SK-N-SH treated with all-trans-retinoic acid at 6 μM for 48 hours (cell line): ENCODE measurements at regions not wholly inside any gene's neighbourhood (a gene's known extent, or its start where the extent isn't known, plus 50 kb on each side); places are given as distances from the start of the nearest gene placed in this dataset.

Experiments used
- ATAC-seq: fragments of 200-7000 bp; cut with Tn5 transposase; 3 replicates; pipeline ENCODE4 v1.9.1; 2020; ENCODE audit warnings: mild to moderate bottlenecking, moderate library complexity
- ARNTL ChIP-seq: fragments of 450-650 bp; formaldehyde crosslinking; IDR thresholded peaks from 2 replicates; pipeline ENCODE4 v1.5.0; 2020; ENCODE audit warnings: low read depth, mild to moderate bottlenecking, moderate library complexity, borderline replicate concordance
- BACH2 ChIP-seq: fragments of 250-450 bp; sonication (Bioruptor Pico); IDR thresholded peaks from 2 replicates; pipeline ENCODE4 v1.9.0; 2021; ENCODE audit warnings: mild to moderate bottlenecking, borderline replicate concordance
- CSDC2 ChIP-seq: fragments of 250-450 bp; sonication (Bioruptor Pico); IDR thresholded peaks from 2 replicates; pipeline ENCODE4 v1.5.0; 2020; ENCODE audit warnings: mild to moderate bottlenecking, moderate library complexity
- CSRNP3 ChIP-seq: fragments of 250-450 bp; sonication (Bioruptor Pico); IDR thresholded peaks from 2 replicates; pipeline ENCODE4 v1.5.1; 2021; ENCODE audit warnings: mild to moderate bottlenecking, moderate library complexity
- ESRRG ChIP-seq: fragments of 250-450 bp; sonication (Bioruptor Pico); IDR thresholded peaks from 2 replicates; pipeline ENCODE4 v1.6.1; 2021; ENCODE audit warnings: mild to moderate bottlenecking
- GLIS3 ChIP-seq: fragments of 250-450 bp; sonication (Bioruptor Pico); IDR thresholded peaks from 2 replicates; pipeline ENCODE4 v1.5.0; 2020; ENCODE audit warnings: mild to moderate bottlenecking, moderate library complexity
- ISL1 ChIP-seq: fragments of 250-450 bp; sonication (Bioruptor Pico); IDR thresholded peaks from 2 replicates; pipeline ENCODE4 v2.1.2; 2022; ENCODE audit warnings: mild to moderate bottlenecking, moderate library complexity
- OSR1 ChIP-seq: fragments of 250-450 bp; sonication (Bioruptor Pico); IDR thresholded peaks from 2 replicates; pipeline ENCODE4 v1.8.0; 2022; ENCODE audit warnings: moderate library complexity, mild to moderate bottlenecking, inconsistent platforms
- PPARA ChIP-seq: fragments of 250-450 bp; sonication (Bioruptor Pico); IDR thresholded peaks from 2 replicates; pipeline ENCODE4 v1.5.0; 2020; ENCODE audit warnings: mild to moderate bottlenecking, borderline replicate concordance
- RARB ChIP-seq: fragments of 250-450 bp; sonication (Bioruptor Pico); IDR thresholded peaks from 2 replicates; pipeline ENCODE4 v1.8.0; 2021; ENCODE audit warnings: mild to moderate bottlenecking, moderate library complexity
- SNAI2 ChIP-seq: fragments of 250-450 bp; sonication (Bioruptor Pico); IDR thresholded peaks from 2 replicates; pipeline ENCODE4 v1.5.0; 2020; ENCODE audit warnings: mild to moderate bottlenecking, moderate library complexity
- TCF4 ChIP-seq: fragments of 250-450 bp; sonication (Bioruptor Pico); IDR thresholded peaks from 2 replicates; pipeline ENCODE4 v1.8.0; 2021; ENCODE audit warnings: mild to moderate bottlenecking, moderate library complexity, borderline replicate concordance
- TOX ChIP-seq: fragments of 250-450 bp; sonication (Bioruptor Pico); IDR thresholded peaks from 2 replicates; pipeline ENCODE4 v1.8.0; 2021; ENCODE audit warnings: mild to moderate bottlenecking, moderate library complexity, borderline replicate concordance
- TSHZ2 ChIP-seq: fragments of 250-450 bp; sonication (Bioruptor Pico); IDR thresholded peaks from 2 replicates; pipeline ENCODE4 v1.5.0; 2020; ENCODE audit warnings: mild to moderate bottlenecking, moderate library complexity
- ZC3H10 ChIP-seq: fragments of 250-450 bp; sonication (Bioruptor Pico); IDR thresholded peaks from 2 replicates; pipeline ENCODE4 v1.5.1; 2021; ENCODE audit warnings: mild to moderate bottlenecking, moderate library complexity
- ZFP3 ChIP-seq: fragments of 250-450 bp; sonication (Bioruptor Pico); IDR thresholded peaks from 2 replicates; pipeline ENCODE4 v1.5.0; 2020; ENCODE audit warnings: mild to moderate bottlenecking, moderate library complexity
- ZFP30 ChIP-seq: fragments of 450-650 bp; formaldehyde crosslinking; IDR thresholded peaks from 2 replicates; pipeline ENCODE4 v1.5.0; 2022; ENCODE audit warnings: mild to moderate bottlenecking, moderate library complexity
- ZNF565 ChIP-seq: fragments of 450-650 bp; formaldehyde crosslinking; conservative IDR thresholded peaks from 2 replicates; pipeline ENCODE4 v1.5.0; 2020; ENCODE audit warnings: low read depth, mild to moderate bottlenecking, moderate library complexity
- ZNF70 ChIP-seq: fragments of 450-650 bp; formaldehyde crosslinking; IDR thresholded peaks from 2 replicates; pipeline ENCODE4 v1.5.0; 2020; ENCODE audit warnings: mild to moderate bottlenecking, moderate library complexity
- ZNF8 ChIP-seq: fragments of 450-650 bp; formaldehyde crosslinking; IDR thresholded peaks from 2 replicates; pipeline ENCODE4 v1.5.0; 2020; ENCODE audit warnings: mild to moderate bottlenecking, moderate library complexity
- TF ChIP-seq, protein P1 (sequence below): fragments of 250-450 bp; sonication (Bioruptor Pico); IDR thresholded peaks from 2 replicates; pipeline ENCODE4 v1.8.0; 2020; ENCODE audit warnings: mild to moderate bottlenecking, moderate library complexity, borderline replicate concordance

- TF ChIP-seq ARNTL (CRISPR knock-in tag) (no peak), ZNF565 (CRISPR knock-in tag) (no peak), GLIS3 (no peak), ISL1 (CRISPR knock-in tag) (no peak), ZNF70 (no peak)
Observed at GRCh38 chr20:24820345-24820744, 128.7 kb upstream of the CST7 start (continued).

GRCh38 chr20:24821391-24821790 lies 127.7 kb upstream of the CST7 start:
- TF ChIP-seq ARNTL (CRISPR knock-in tag) = no peak
- TF ChIP-seq PPARA (CRISPR knock-in tag) = no peak
- no peak for TF ChIP-seq TSHZ2 (CRISPR knock-in tag)
- TF ChIP-seq ZFP3 (CRISPR knock-in tag) = no peak
- TF ChIP-seq GLIS3 = no peak
- no peak for TF ChIP-seq ESRRG
- no peak for TF ChIP-seq OSR1 (CRISPR knock-in tag)
- no peak for TF ChIP-seq CSDC2 (CRISPR knock-in tag)
- TF ChIP-seq BACH2 = no peak
- TF ChIP-seq RARB (CRISPR knock-in tag) = no peak
- TF ChIP-seq CSRNP3 (CRISPR knock-in tag) = no peak
- no peak for TF ChIP-seq ZC3H10 (CRISPR knock-in tag)
- TF ChIP-seq, protein P1, sequence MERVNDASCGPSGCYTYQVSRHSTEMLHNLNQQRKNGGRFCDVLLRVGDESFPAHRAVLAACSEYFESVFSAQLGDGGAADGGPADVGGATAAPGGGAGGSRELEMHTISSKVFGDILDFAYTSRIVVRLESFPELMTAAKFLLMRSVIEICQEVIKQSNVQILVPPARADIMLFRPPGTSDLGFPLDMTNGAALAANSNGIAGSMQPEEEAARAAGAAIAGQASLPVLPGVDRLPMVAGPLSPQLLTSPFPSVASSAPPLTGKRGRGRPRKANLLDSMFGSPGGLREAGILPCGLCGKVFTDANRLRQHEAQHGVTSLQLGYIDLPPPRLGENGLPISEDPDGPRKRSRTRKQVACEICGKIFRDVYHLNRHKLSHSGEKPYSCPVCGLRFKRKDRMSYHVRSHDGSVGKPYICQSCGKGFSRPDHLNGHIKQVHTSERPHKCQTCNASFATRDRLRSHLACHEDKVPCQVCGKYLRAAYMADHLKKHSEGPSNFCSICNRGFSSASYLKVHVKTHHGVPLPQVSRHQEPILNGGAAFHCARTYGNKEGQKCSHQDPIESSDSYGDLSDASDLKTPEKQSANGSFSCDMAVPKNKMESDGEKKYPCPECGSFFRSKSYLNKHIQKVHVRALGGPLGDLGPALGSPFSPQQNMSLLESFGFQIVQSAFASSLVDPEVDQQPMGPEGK (CRISPR knock-in tag) = no peak
- TF ChIP-seq ZFP30 = no peak
- TF ChIP-seq TCF4 (CRISPR knock-in tag) = no peak
- no peak for TF ChIP-seq TOX (CRISPR knock-in tag)
- TF ChIP-seq ZNF8 = no peak
- no peak for TF ChIP-seq SNAI2 (CRISPR knock-in tag)
- ATAC-seq = no peak

- TF ChIP-seq BACH2 (no peak), ARNTL (CRISPR knock-in tag) (no peak), ZC3H10 (CRISPR knock-in tag) (no peak), ZFP30 (no peak), ZFP3 (CRISPR knock-in tag) (no peak), CSDC2 (CRISPR knock-in tag) (no peak), TCF4 (CRISPR knock-in tag) (no peak)
- ATAC-seq = no peak
Observed at GRCh38 chr20:24823176-24823784, 125.8 kb upstream of the CST7 start.

DNA sequence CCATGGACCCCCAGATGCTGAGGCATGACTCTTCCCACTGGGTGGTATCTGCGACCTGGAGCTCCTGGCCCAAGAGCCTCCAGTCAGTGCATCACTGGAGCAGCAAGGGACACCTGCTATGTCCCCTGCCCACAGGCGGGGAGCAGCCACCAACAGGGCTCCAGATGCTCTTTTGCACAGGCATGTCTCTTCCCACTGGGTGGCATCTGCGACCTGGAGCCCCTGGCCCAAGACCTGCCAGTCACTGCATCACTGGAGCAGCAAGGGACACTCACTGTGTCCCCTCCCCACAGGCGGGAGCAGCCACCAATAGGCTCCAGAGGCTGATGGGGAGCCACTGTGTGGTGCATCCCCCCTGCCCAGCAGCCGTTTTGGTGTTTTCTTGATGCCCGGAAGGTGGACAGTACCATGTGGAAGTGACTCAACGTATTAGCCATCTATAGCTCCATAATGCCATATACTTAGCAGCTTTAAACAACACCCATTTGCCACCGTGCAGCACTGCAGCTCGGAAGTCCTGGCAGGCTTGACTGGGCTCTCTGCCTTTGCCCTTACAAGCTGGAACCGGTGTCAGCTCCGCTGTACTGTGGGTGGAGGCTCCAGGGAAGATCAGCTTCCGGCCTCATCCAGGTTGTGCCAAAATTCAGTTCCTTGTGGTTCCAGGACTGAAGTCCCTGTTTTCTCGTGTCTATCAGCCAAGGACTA lies 124.9 kb upstream of the CST7 start:
- TF ChIP-seq BACH2 = no peak
- TF ChIP-seq ZC3H10 (CRISPR knock-in tag) = no peak
- no peak for TF ChIP-seq TCF4 (CRISPR knock-in tag)
- TF ChIP-seq ZFP3 (CRISPR knock-in tag) = no peak
- no peak for TF ChIP-seq OSR1 (CRISPR knock-in tag)
- no peak for TF ChIP-seq ZNF70
- no peak for TF ChIP-seq ZFP30
- no peak for TF ChIP-seq CSRNP3 (CRISPR knock-in tag)
- ATAC-seq = no peak
